ENCODE measurements at regions not wholly inside any gene's neighbourhood (a gene's known extent, or its start where the extent isn't known, plus 50 kb on each side); places are given as distances from the start of the nearest gene placed in this dataset.
"Not testable (repeated sequence)": the region's sequence is repeated elsewhere in the genome, so short reads cannot be mapped to it uniquely, and the experiment has no call there.

GRCh38 chr5:51034222-51034901 lies 348.9 kb upstream of the ISL1 start:
- ATAC-seq, result no peak

DNA sequence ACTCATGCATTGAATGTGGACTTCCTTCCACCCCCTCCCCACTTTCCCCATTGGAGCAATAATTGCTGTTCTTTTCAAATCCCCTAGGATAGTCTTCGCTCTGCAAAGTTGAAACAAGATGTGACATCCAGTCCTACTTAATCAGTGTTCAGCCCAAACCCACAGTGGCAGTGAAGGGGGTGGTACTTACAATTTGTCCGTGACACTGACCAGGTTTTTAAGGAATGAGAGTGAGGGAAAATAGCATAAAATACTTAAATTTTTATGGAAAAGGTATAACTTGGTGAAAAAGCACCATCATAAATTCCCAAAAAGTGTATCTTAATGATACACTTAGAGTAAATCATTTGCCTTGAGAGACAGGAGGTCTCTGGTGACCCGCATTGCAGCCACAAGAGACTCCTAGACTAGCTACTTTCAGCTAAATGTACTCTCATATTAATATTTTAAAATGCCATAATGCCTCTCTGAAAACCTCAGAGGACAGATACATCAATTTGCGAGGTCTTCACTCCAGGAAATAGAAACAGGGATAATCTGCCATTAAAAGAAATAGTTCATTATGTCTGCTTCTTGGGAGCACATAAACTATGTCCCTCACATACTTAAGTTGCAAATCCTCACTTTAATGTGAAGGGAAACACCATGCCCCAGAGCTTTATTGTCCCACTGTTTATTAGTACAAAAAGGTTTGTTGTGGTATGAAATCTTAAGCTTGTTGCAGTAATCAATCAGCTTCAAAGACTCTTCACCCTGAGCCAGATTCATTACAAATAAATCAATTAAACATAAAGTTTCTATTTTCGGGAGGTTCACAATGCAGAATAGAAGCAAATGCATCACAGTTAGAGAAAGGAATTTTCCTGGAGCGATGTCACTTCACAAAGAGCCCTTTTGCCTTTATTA lies 343.6 kb upstream of the ISL1 start:
- no peak for ATAC-seq

GRCh38 chr5:51043745-51044144 lies 339.5 kb upstream of the ISL1 start:
- no peak for ATAC-seq

DNA sequence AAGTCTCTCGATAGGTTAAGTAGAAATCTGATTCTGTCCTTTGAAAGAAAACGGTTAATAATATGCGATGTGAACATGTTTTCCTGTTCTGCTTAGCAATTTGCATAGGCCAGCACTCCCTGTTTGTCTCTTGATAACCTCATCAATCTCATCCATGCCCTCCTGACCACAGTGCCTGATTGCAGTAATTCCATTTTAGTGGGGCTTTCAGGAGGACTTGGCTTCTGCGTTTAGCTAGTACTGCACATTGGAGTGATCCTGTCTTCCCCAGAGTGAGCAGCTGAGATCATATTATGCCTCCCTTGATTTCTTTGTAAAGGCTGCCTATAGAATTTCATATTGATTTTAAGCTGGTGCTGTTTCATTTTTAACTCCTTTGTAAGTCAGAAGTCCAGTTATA lies 335.9 kb upstream of the ISL1 start:
- ATAC-seq, result no peak

DNA sequence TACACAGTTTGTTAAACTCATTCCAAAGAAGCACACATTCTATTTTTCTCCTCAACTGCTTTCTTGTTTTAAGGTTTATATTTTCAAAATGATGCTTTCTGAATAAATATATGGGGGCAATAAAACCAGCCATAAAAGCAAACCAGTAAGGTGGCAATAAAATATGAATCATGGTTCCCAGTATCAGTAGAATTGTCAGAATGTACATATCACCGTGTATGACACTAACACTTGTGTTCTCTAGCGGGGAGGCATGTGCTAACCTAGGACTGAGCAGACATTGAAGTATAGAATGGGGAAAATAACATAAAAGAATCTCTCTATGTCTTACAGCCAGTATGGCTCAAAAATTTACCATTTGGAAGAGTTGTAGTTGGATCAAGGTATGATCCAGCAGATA lies 329.9 kb upstream of the ISL1 start:
- no peak for ATAC-seq

DNA sequence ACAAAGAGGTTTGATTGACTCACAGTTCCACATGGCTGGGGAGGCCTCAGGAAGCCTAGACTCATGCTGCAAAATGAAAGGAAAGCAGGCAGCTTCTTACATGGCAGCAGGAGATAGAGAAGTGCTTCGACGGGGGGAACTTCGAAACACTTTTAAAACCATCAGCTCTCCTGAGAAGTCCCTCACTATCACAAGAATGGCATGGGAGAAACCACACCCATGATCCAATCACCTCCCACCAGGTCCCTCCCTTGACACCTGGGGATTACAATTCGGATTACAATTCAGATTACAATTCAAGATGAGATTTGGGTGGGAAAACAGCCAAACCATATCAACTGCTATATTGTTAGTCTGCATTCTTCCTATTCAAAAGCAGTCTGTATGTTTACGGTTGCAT lies 322.3 kb upstream of the ISL1 start:
- ATAC-seq, result no peak

GRCh38 chr5:51072937-51073336 lies 310.3 kb upstream of the ISL1 start:
- no peak for ATAC-seq

GRCh38 chr5:51082741-51083140 lies 300.5 kb upstream of the ISL1 start:
- no peak for ATAC-seq

- ATAC-seq, result no peak
Measured at GRCh38 chr5:51091816-51092215, 291.4 kb upstream of the ISL1 start.

DNA sequence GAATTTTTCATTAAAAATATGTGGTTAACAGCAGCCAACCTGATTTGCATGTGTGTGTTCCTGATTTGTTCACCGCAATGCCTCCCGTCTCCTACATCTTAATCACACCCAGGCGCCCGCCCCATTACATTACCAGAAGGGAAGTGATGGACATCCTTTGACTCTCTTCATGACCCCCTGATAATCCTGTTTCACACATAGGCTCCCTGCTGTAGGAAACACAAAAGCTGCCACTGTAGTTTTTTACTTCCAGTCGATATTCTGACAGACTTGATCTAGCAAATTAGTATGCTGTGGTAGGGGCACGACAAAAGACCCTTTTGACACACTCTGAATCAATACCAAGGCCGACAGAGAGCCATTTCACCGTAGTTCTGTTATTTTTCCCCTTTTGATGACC lies 287.8 kb upstream of the ISL1 start:
- ATAC-seq, result no peak

DNA sequence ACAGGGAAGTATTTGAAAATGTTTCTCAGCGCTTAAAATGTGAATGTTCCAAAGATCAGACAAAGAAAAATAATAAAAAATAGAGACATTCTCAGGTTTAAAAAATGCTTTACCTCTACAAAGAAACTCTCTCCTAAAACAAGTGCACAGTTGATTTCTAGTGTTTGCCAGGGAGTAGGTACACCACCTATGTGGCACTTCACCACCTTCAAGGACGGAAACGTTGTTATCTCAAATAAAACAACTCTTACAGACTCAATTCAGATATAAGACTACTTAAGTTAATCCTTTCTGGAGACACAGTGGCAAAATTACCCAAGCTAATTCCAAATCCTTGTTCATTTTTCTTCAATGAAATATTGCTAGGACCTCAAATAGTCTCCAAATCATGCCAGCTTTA lies 286.4 kb upstream of the ISL1 start:
- ATAC-seq, result no peak

GRCh38 chr5:51099173-51099853 lies 283.9 kb upstream of the ISL1 start:
- ATAC-seq, result no peak

GRCh38 chr5:51104556-51104955 lies 278.7 kb upstream of the ISL1 start:
- ATAC-seq, result no peak

GRCh38 chr5:51109786-51110410 lies 273.4 kb upstream of the ISL1 start:
- ATAC-seq, result no peak

- ATAC-seq, result no peak
Measured at GRCh38 chr5:51131266-51131665, 252.0 kb upstream of the ISL1 start.

- no peak for ATAC-seq
Measured at GRCh38 chr5:51138164-51138563, 245.1 kb upstream of the ISL1 start.

DNA sequence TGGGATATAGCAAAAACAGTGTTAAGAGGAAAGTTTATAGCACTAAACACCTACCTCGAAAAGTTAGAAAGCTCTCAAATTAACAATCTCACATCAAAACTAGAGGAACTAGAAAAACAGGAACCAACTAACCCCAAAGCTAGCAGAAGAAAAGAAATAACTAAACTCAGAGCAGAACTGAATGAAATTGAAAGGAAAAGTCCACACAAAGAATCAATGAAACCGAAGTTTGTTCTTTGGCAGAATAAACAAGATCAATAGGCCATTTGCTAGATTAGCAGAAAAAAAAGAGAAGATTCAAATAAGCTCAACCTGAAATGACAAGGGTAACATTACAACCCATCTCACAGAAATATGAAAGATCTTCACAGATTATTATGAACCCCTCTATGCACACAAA lies 234.8 kb upstream of the ISL1 start:
- no peak for ATAC-seq

DNA sequence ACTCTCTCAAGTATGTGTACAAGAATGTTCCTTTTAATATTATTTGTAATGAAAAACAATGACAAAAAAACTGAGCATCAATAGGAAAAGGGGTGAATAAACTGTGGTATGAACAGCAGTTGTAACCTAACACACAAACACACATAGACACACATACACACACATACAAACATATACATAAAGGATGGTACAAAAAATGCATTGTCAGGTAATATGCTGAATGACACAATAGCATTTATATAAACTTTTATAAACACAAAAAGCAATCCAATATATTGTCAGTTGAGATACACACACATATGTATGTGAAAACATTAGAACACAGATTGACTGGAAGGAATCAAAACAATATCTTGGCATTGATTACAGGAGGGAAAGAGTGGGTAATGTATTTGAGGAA lies 227.0 kb upstream of the ISL1 start:
- no peak for ATAC-seq

DNA sequence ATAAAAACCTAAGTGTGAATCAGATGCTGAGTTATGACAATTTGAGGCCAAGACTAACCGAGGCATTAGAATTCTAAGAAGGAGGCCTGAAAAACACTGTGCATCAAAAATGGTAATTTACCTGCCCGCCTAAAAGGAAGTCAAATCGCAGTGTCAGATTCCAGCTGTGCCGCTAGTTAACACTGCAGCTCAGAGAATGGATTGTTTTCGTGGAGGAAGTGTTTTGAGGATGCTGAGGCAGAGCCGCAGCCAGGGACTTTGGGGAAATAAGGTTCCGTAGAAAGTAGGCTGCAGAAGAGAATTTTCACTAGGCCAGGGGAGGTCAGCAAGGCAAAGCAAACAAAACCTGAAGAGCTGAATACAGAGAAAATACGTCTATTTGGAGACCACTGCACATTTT lies 226.4 kb upstream of the ISL1 start:
- ATAC-seq, result no peak

- ATAC-seq, result no peak
Measured at GRCh38 chr5:51159164-51159563, 224.1 kb upstream of the ISL1 start.

GRCh38 chr5:51159606-51160005 lies 223.6 kb upstream of the ISL1 start:
- ATAC-seq, result no peak

- no peak for ATAC-seq
Measured at GRCh38 chr5:51162245-51162644, 221.0 kb upstream of the ISL1 start.

DNA sequence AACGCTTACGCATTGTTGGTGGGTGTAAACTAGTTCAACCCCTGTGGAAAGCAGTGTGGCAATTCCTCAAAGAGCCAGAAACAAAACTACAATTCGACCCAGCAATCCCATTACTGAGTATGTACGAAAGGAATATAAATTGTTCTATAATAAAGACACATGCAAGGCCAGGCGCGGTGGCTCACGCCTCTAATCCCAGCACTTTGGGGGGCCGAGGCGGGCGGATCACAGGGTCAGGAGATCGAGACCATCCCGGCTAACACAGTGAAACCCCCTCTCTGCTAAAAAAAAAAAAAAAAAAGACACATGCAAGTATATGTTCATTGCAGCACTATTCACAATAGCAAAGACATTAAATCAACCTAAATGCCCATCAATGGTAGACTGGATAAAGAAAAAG lies 217.6 kb upstream of the ISL1 start:
- ATAC-seq, result not testable (repeated sequence)
